ENCODE measurements at regions not wholly inside any gene's neighbourhood (a gene's known extent, or its start where the extent isn't known, plus 50 kb on each side); places are given as distances from the start of the nearest gene placed in this dataset.

GRCh38 chr10:29081231-29081630 lies 207.6 kb upstream of the LYZL1 start:
- no peak for DNase-seq (ENCODE audit: low spot score)

- no peak for DNase-seq (ENCODE audit: low spot score)
These were observed 206.8 kb upstream of the LYZL1 start for GRCh38 chr10:29081951-29082685.

- no peak for DNase-seq (ENCODE audit: low spot score)
These were observed 205.8 kb upstream of the LYZL1 start for GRCh38 chr10:29083096-29083495.

- no peak for DNase-seq (ENCODE audit: low spot score)
These were observed 204.1 kb upstream of the LYZL1 start for GRCh38 chr10:29084681-29085307.

GRCh38 chr10:29089091-29089490 lies 199.8 kb upstream of the LYZL1 start:
- no peak for DNase-seq (ENCODE audit: low spot score)

- DNase-seq (ENCODE audit: low spot score) = no peak
These were observed 192.5 kb upstream of the LYZL1 start for GRCh38 chr10:29096303-29096824.

GRCh38 chr10:29098423-29098822 lies 190.4 kb upstream of the LYZL1 start:
- DNase-seq (ENCODE audit: low spot score) = no peak

GRCh38 chr10:29099001-29099400 lies 189.9 kb upstream of the LYZL1 start:
- no peak for DNase-seq (ENCODE audit: low spot score)

GRCh38 chr10:29099415-29099814 lies 189.5 kb upstream of the LYZL1 start:
- no peak for DNase-seq (ENCODE audit: low spot score)

- no peak for DNase-seq (ENCODE audit: low spot score)
These were observed 188.4 kb upstream of the LYZL1 start for GRCh38 chr10:29100505-29100904.

- no peak for DNase-seq (ENCODE audit: low spot score)
These were observed 186.6 kb upstream of the LYZL1 start for GRCh38 chr10:29102233-29102632.

GRCh38 chr10:29102636-29103035 lies 186.2 kb upstream of the LYZL1 start:
- DNase-seq (ENCODE audit: low spot score) = no peak

- no peak for DNase-seq (ENCODE audit: low spot score)
These were observed 184.0 kb upstream of the LYZL1 start for GRCh38 chr10:29104661-29105399.

GRCh38 chr10:29105516-29106215 lies 183.2 kb upstream of the LYZL1 start:
- no peak for DNase-seq (ENCODE audit: low spot score)

GRCh38 chr10:29106287-29106686 lies 182.6 kb upstream of the LYZL1 start:
- DNase-seq (ENCODE audit: low spot score) = no peak

- no peak for DNase-seq (ENCODE audit: low spot score)
These were observed 180.9 kb upstream of the LYZL1 start for GRCh38 chr10:29107866-29108498.

- DNase-seq (ENCODE audit: low spot score) = no peak
These were observed 178.9 kb upstream of the LYZL1 start for GRCh38 chr10:29109707-29110571.

GRCh38 chr10:29112827-29113615 lies 175.8 kb upstream of the LYZL1 start:
- DNase-seq (ENCODE audit: low spot score) = no peak

GRCh38 chr10:29113616-29113945 lies 175.3 kb upstream of the LYZL1 start:
- no peak for DNase-seq (ENCODE audit: low spot score)

GRCh38 chr10:29114141-29114540 lies 174.7 kb upstream of the LYZL1 start:
- no peak for DNase-seq (ENCODE audit: low spot score)

All from NAMALWA (cell line).